Endothelial cell (in vitro differentiated cells): ENCODE measurements at regions not wholly inside any gene's neighbourhood (a gene's known extent, or its start where the extent isn't known, plus 50 kb on each side); places are given as distances from the start of the nearest gene placed in this dataset.

Source experiments
- DNase-seq: peaks from one replicate; pipeline ENCODE4 v3.0.0; 2021; ENCODE audit warnings: low spot score
- H3K27ac Mint-ChIP-seq: one replicate; pipeline ENCODE4 v1.8.0; 2021; ENCODE audit warnings: mixed read lengths, inconsistent platforms; ENCODE audit not compliant: unreplicated experiment
- H3K27me3 Mint-ChIP-seq: one replicate; pipeline ENCODE4 v1.8.0; 2021; ENCODE audit warnings: mild to moderate bottlenecking, moderate library complexity, mixed read lengths, inconsistent platforms; ENCODE audit not compliant: unreplicated experiment
- H3K36me3 Mint-ChIP-seq: one replicate; pipeline ENCODE4 v1.8.0; 2021; ENCODE audit warnings: mild to moderate bottlenecking, low read depth, mixed read lengths, inconsistent platforms; ENCODE audit not compliant: unreplicated experiment
- H3K4me1 Mint-ChIP-seq: one replicate; pipeline ENCODE4 v1.8.0; 2021; ENCODE audit warnings: mild to moderate bottlenecking, mixed read lengths, inconsistent platforms; ENCODE audit not compliant: unreplicated experiment
- H3K4me3 Mint-ChIP-seq: one replicate; pipeline ENCODE4 v1.8.0; 2021; ENCODE audit warnings: mild to moderate bottlenecking, mixed read lengths, inconsistent platforms; ENCODE audit not compliant: unreplicated experiment
- H3K9me3 Mint-ChIP-seq: one replicate; pipeline ENCODE4 v1.8.0; 2021; ENCODE audit warnings: mixed read lengths, inconsistent platforms; ENCODE audit not compliant: unreplicated experiment
- TF ChIP-seq, protein P1 (sequence below): fragments of 200-600 bp; sonication (generic); IDR thresholded peaks from one replicate; pipeline ENCODE4 v1.5.0; 2021; ENCODE audit warnings: antibody characterized with exemption; ENCODE audit not compliant: unreplicated experiment

DNA sequence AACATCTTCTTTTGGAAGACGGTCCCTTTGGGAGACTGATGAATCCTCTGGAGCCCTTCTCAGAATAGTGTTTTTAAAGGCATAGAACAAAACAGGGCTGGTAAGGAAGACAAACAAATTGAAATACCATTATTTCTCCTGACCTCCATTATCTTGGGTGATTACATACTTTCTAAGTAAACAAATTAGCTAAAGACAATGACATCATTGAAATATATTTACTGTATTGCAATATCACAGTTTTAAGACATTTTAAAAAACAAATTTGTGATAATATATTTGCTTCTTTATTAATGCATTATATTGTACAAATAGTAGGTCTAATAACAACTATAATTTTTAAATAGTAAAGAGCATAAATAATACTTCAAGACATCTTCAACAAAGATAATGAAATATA is 152.2 kb upstream of the CDK1 start:
- H3K27ac Mint-ChIP-seq = no peak overlapping the region

DNA sequence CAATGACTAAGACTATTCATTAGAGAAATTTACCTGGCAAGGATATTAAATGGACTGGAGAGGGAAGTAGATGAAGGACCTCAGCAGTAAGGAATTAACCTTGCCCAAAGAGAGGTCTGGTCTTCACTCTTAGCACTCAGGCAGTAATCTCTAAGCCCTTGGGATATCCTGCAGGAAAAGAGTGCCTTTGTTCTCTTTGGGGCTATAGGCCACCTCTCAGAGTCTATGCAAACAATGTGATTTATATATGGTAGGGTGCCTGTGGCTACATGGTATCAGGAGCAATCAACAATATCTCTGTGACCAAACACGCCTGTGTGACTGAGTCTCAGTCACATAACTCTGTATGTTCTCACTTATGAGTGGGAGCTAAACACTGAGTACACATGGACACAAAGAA is 154.7 kb upstream of the CDK1 start:
- H3K4me1 Mint-ChIP-seq = peaks cover 5% of the 10 kb centered on the region
- H3K27ac Mint-ChIP-seq = no peak overlapping the region
- no peaks in the 10 kb centered on the region for H3K36me3 Mint-ChIP-seq
- no peaks in the 10 kb centered on the region for H3K27me3 Mint-ChIP-seq
- TF ChIP-seq, protein P1, sequence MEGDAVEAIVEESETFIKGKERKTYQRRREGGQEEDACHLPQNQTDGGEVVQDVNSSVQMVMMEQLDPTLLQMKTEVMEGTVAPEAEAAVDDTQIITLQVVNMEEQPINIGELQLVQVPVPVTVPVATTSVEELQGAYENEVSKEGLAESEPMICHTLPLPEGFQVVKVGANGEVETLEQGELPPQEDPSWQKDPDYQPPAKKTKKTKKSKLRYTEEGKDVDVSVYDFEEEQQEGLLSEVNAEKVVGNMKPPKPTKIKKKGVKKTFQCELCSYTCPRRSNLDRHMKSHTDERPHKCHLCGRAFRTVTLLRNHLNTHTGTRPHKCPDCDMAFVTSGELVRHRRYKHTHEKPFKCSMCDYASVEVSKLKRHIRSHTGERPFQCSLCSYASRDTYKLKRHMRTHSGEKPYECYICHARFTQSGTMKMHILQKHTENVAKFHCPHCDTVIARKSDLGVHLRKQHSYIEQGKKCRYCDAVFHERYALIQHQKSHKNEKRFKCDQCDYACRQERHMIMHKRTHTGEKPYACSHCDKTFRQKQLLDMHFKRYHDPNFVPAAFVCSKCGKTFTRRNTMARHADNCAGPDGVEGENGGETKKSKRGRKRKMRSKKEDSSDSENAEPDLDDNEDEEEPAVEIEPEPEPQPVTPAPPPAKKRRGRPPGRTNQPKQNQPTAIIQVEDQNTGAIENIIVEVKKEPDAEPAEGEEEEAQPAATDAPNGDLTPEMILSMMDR = no peak
- H3K4me3 Mint-ChIP-seq = no peak overlapping the region
- no peak for DNase-seq
- no peaks in the 10 kb centered on the region for H3K9me3 Mint-ChIP-seq

More for the DNA sequence above, 152.2 kb upstream of the CDK1 start:
- H3K27me3 Mint-ChIP-seq = no peaks in the 10 kb centered on the region
- TF ChIP-seq, protein P1 = no peak
- H3K36me3 Mint-ChIP-seq = no peaks in the 10 kb centered on the region
- peaks cover 7% of the 10 kb centered on the region for H3K4me1 Mint-ChIP-seq
- no peak overlapping the region for H3K4me3 Mint-ChIP-seq
- DNase-seq = no peak
- H3K9me3 Mint-ChIP-seq = no peaks in the 10 kb centered on the region

DNA sequence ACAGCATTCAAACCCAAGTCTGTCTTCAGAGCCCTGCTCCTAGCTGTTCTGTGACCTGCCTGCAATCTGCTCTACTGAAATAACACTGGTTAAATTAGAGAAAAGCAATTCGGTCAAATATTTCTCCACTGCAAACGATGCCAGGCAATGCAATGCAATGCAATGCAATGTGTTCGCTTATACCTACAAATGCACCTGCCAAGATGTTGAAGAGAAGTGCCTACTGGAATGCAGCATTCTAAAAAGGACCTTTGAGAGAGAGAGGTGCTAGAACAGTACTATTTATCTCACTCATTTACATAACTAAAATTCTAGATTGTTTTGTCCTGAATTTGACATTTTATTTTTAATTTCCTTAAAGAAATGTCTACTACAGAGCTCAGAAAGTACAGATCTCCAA is 157.3 kb upstream of the CDK1 start:
- DNase-seq = no peak
- H3K4me1 Mint-ChIP-seq = peaks cover 5% of the 10 kb centered on the region

GRCh38 chr10:60618861-60619260 is 159.4 kb upstream of the CDK1 start:
- Mint-ChIP-seq H3K36me3 (no peaks in the 10 kb centered on the region), H3K9me3 (no peaks in the 10 kb centered on the region), H3K27ac (no peak overlapping the region), H3K27me3 (no peaks in the 10 kb centered on the region), H3K4me1 (peaks cover 5% of the 10 kb centered on the region), H3K4me3 (no peak overlapping the region)
- DNase-seq = no peak
- TF ChIP-seq, protein P1 = no peak

More for the DNA sequence above, 157.3 kb upstream of the CDK1 start:
- H3K27ac Mint-ChIP-seq = no peak overlapping the region
- TF ChIP-seq, protein P1 = no peak
- no peaks in the 10 kb centered on the region for H3K36me3 Mint-ChIP-seq
- H3K27me3 Mint-ChIP-seq = no peaks in the 10 kb centered on the region
- H3K9me3 Mint-ChIP-seq = no peaks in the 10 kb centered on the region
- no peak overlapping the region for H3K4me3 Mint-ChIP-seq

DNA sequence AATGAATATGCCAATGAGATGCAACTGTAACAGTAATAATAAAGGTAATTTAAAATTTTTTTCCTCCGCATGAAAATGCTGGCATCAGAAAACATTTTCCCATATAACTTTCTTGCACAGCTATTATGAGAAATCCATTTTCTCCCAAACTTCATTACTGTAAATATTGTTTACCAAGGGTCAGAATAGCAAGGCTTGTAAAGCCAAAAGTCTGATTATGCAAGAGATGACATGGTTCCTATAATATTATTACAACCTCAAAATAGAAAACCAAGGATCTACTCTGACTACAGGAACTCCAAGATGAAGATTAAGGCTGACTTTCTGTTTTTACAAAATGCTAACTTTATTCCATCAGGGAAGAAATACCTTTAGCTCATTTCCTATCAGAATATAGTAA is 162.7 kb upstream of the CDK1 start:
- Mint-ChIP-seq H3K27me3 (no peaks in the 10 kb centered on the region), H3K4me1 (no peaks in the 10 kb centered on the region), H3K9me3 (no peaks in the 10 kb centered on the region), H3K36me3 (no peaks in the 10 kb centered on the region), H3K27ac (no peak overlapping the region), H3K4me3 (no peak overlapping the region)
- TF ChIP-seq, protein P1 = no peak
- no peak for DNase-seq
